Colonic mucosa (tissue), 4 donors: ENCODE measurements at regions not wholly inside any gene's neighbourhood (a gene's known extent, or its start where the extent isn't known, plus 50 kb on each side); places are given as distances from the start of the nearest gene placed in this dataset.

ENCODE experiments used
- DNase-seq: peaks from one replicate; pipeline ENCODE4 v3.0.0-alpha.2; 2020
- H3K27ac ChIP-seq: fragments of 200-600 bp; one replicate; pipeline ENCODE4 v1.8.0; 2021
- H3K27me3 ChIP-seq: fragments of 200-600 bp; one replicate; pipeline ENCODE4 v1.8.0; 2021
- H3K36me3 ChIP-seq: fragments of 200-600 bp; one replicate; pipeline ENCODE4 v1.8.0; 2021
- H3K4me1 ChIP-seq: fragments of 200-600 bp; one replicate; pipeline ENCODE4 v1.8.0; 2021; ENCODE audit warnings: mild to moderate bottlenecking
- H3K4me3 ChIP-seq: fragments of 200-600 bp; one replicate; pipeline ENCODE4 v1.8.0; 2021
- H3K9ac ChIP-seq, 2 donors: one replicate each; pipeline ENCODE4 v1.7.0; 2013; ENCODE audit warnings: control low read depth in 2 of 2, low read depth in 2 of 2, low read length in 2 of 2
- H3K9me3 ChIP-seq: fragments of 200-600 bp; one replicate; pipeline ENCODE4 v1.8.0; 2021
- CTCF ChIP-seq: fragments of 200-600 bp; IDR thresholded peaks from one replicate; pipeline ENCODE4 v1.8.0; 2022; ENCODE audit warnings: antibody characterized with exemption, mild to moderate bottlenecking
- intact Hi-C: fragments of 100-400 bp; cut with DNase I; formaldehyde crosslinking; loops from one replicate; pipeline ENCODE4 v1.14.1; 2022
- donor health status: healthy.
- donor health status: DM: no; HTN: no; CAD: no.
- donor health status: DM: no; HTN: no; CAD: no.

GRCh38 chr16:65905331-65905730 lies 461.2 kb upstream of the CDH5 start:
- H3K36me3 ChIP-seq = no peaks in the 10 kb centered on the region
- no peak overlapping the region for H3K27ac ChIP-seq
- no peaks in the 10 kb centered on the region for H3K4me1 ChIP-seq
- no peak for TF ChIP-seq CTCF
- intact Hi-C loops = no loop called here
- no peaks in the 10 kb centered on the region for H3K27me3 ChIP-seq
- no peak for DNase-seq
- H3K4me3 ChIP-seq = no peak overlapping the region
- no peaks in the 10 kb centered on the region for H3K9me3 ChIP-seq
- H3K9ac ChIP-seq = no peak overlapping the region

- Histone ChIP-seq H3K4me3 (no peak overlapping the region), H3K36me3 (no peaks in the 10 kb centered on the region), H3K9me3 (no peaks in the 10 kb centered on the region), H3K4me1 (no peaks in the 10 kb centered on the region), H3K27me3 (no peaks in the 10 kb centered on the region), H3K9ac (no peak overlapping the region), H3K27ac (no peak overlapping the region)
- TF ChIP-seq CTCF = no peak
- intact Hi-C loops = no loop called here
- DNase-seq = no peak
Measured at GRCh38 chr16:65896448-65897153, 469.9 kb upstream of the CDH5 start.

GRCh38 chr16:65895906-65896305 lies 470.6 kb upstream of the CDH5 start:
- Histone ChIP-seq H3K9ac (no peak overlapping the region), H3K27me3 (no peaks in the 10 kb centered on the region), H3K4me3 (no peak overlapping the region), H3K27ac (no peak overlapping the region), H3K4me1 (no peaks in the 10 kb centered on the region), H3K9me3 (no peaks in the 10 kb centered on the region), H3K36me3 (no peaks in the 10 kb centered on the region)
- no peak for TF ChIP-seq CTCF
- intact Hi-C loops = no loop called here
- no peak for DNase-seq

GRCh38 chr16:65895486-65895885 lies 471.0 kb upstream of the CDH5 start:
- Histone ChIP-seq H3K9ac (no peak overlapping the region), H3K4me1 (no peaks in the 10 kb centered on the region), H3K27ac (no peak overlapping the region), H3K9me3 (no peaks in the 10 kb centered on the region), H3K27me3 (no peaks in the 10 kb centered on the region), H3K4me3 (no peak overlapping the region), H3K36me3 (no peaks in the 10 kb centered on the region)
- no peak for DNase-seq
- intact Hi-C loops = no loop called here
- TF ChIP-seq CTCF = no peak

GRCh38 chr16:65890203-65890602 lies 476.3 kb upstream of the CDH5 start:
- no peaks in the 10 kb centered on the region for H3K4me1 ChIP-seq
- no peak for TF ChIP-seq CTCF
- no peaks in the 10 kb centered on the region for H3K36me3 ChIP-seq
- H3K9me3 ChIP-seq = no peaks in the 10 kb centered on the region
- no peak overlapping the region for H3K4me3 ChIP-seq
- DNase-seq = no peak
- H3K27me3 ChIP-seq = no peaks in the 10 kb centered on the region
- intact Hi-C loops = no loop called here
- H3K27ac ChIP-seq = no peak overlapping the region
- no peak overlapping the region for H3K9ac ChIP-seq
